Cardiac septum (tissue), 1 donor: ENCODE measurements at regions not wholly inside any gene's neighbourhood (a gene's known extent, or its start where the extent isn't known, plus 50 kb on each side); places are given as distances from the start of the nearest gene placed in this dataset.

Experiments used
- DNase-seq: peaks from one replicate; pipeline ENCODE4 v3.0.0-alpha.2; 2020; ENCODE audit warnings: low spot score
- intact Hi-C: fragments of 100-400 bp; cut with DNase I; formaldehyde crosslinking; loops from one replicate; pipeline ENCODE4 v1.14.0; 2022
- donor health status: DM: no; HTN: no; CAD: no.

DNA sequence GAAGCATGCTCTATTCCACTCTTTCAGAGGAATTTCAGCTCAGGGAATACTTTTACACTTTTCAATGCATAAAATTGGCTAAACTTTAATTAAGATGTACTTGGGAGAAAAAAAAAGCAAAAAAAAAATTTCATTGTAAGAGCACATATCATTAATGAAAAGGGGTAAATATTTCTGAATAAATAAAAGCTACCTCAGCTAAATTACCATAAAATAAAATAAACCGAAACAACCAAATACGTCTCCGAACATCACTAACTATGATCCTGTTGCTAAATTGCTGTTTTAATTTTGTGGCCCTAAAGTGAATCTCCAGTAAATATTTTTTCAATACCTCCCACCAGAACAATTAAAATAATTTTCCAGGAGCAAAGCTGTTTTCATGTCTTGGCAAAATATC lies 203.7 kb upstream of the KCNJ16 start:
- intact Hi-C loops: no loop called here
- DNase-seq: no peak

DNA sequence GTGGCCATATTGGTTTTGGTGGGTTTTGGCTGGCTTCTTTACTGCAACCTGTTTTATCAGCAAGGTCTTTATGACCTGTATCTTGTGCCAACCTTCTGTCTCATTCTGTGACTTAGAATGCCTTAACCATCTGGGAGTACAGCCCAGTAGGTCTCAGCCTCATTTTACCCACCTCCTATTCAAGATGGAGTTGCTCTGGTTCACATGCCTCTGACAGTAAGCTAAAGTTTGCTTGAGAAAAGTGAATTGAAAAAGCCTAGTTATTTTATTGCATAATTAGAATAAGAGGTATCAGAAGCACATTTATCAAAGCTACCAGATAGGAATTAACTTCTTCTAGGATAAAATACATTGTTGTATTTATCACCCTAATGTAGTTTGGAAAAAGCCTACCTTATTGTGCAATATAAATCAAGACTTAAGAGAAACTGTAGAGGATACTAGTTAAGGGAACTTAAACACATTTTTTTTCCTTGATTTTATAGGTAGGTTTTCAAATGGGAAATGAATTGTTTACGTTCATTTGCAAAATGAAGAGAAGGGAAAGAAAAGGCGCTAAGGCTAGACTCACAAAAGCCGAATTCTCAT lies 202.3 kb upstream of the KCNJ16 start:
- DNase-seq: no peak
- intact Hi-C loops: no loop called here

DNA sequence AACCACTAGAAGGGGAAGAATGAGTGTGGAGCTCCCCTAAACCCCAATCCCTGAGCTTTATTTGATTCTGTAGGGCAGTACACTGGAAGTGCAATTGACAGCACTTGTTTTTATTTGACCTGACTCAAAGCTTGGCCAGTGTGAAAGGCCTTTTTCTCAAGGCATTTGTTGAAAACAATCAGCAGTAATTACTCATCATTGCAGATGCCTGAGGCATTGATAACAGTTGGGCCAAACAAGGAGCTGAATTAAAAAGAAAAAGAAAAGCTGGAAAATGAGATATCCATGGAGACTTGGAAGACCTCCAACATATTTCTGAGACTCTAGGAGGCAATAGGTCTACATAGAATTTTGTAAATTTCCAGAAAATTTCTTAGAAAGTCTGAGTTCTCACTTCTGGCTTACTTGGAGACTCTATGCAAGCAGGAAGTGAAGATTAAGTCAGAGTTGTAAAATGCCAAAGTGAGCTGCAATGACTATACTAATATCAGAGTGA lies 200.8 kb upstream of the KCNJ16 start:
- intact Hi-C loops: no loop called here
- no peak for DNase-seq

DNA sequence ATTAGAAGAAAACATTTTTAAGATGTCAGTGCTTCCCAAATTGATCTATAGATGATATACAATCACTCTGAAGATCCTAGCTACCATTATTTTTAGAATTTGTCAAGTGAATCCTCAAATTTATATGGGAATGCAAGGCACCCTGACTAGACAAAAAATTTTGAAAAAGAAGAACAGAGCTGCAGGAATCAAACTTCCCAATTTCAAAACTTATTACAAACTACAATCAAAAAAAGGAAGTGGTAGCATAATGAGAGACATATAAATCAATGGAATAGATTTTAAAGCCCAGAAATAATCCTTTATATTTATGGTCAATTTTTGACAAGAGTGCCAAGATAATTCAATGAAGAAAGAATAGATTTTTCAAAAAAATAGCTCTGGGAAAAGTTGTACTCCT lies 198.3 kb upstream of the KCNJ16 start:
- intact Hi-C loops: no loop called here
- DNase-seq: no peak

DNA sequence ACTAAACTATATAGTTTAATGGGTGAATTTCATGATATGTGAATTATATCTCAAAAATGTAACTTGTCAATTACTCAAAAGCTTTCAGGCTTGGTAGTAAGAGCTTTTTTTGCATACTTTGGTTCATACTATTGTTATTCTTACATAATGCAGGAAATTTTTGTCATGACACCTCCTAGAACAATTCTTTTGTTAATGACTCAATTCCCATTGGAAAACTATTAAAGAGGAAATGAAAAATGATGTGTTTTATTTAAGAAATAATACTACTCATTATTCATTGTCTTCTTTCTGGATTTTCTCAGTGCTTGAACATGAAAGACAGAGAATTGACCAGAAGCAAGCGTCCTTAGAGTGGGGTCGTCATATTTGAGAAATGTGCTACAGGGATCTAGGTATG lies 196.4 kb upstream of the KCNJ16 start:
- intact Hi-C loops: no loop called here
- DNase-seq: no peak

DNA sequence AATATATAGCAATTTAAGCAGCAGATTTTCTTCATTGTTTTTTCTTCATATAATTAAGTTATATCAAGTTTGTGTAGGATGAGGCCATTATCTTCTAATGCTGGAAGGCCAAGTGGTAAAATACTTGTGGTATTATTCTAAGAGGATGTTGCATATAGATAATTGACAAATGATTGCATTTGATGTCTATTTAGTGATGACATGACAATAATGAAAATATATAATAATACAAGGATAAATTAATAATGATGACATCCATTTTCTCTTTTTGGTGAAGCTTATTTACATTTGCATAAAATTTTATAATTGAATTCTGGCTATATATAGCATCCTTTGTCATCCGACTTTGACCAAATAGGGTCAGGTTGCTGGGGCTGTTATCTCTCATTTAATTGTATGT lies 195.4 kb upstream of the KCNJ16 start:
- intact Hi-C loops: no loop called here
- no peak for DNase-seq

DNA sequence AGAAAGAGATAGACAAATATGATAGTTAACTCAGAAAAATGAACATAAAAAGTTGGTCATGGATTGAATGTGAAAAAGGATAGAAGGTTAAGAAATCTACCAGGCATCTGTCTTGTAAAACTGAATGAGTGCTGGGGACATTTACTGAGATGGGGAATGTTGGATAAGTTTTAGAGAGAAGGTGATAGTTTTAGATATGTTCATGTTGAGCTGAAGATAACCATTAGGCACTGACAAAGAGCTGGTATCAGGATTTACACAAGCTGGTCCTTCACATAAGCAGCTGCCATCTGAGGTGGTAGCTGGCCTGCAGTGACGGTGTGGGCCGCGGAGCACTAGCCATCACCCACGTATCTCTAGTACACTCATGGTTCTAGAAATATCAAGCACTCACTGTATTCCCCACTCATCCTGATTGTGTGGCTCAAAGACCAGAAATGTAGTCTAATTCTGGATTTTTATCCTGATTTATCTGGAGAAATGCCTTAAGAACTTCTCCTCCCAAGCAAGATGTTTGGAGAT lies 194.4 kb upstream of the KCNJ16 start:
- intact Hi-C loops: no loop called here
- no peak for DNase-seq

DNA sequence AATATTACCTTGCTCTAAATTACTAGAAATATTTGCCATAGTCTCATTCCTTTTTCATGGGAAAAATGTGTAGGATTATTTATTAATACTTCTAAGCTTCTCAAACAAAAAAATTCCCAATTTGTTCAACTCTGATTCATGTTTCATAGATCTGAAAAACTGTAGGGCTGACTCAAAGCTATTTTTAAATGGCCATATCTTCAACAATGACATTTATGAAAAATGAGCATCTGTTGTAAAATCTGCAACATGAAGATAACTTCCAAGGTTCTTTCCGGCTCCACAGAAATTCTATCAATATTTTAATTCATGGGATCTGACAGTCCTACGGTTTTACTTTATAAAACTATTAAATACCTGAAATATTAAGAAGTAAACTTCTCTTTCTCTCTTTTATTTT lies 192.7 kb upstream of the KCNJ16 start:
- intact Hi-C loops: no loop called here

DNA sequence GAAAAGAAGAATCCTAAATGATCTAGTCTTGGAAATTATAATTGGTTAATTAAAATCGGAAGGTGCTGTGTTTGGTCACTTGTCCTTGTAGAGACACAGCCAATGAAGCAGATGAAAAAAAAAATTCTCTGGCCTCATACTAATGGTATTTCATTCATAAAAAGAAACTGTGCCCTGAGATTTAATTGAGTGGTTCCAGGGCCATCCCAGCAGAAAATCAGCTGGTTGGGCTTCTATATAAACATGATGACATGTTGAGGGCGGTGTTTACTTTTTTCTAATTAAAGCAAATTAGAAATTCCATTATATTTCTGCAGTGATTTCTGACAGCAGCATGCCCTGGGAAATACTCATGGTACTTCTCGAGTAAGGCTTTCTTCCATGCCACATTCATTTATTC lies 191.9 kb upstream of the KCNJ16 start:
- intact Hi-C loops: no loop called here
- no peak for DNase-seq

More for the DNA sequence above, 192.7 kb upstream of the KCNJ16 start:
- no peak for DNase-seq

DNA sequence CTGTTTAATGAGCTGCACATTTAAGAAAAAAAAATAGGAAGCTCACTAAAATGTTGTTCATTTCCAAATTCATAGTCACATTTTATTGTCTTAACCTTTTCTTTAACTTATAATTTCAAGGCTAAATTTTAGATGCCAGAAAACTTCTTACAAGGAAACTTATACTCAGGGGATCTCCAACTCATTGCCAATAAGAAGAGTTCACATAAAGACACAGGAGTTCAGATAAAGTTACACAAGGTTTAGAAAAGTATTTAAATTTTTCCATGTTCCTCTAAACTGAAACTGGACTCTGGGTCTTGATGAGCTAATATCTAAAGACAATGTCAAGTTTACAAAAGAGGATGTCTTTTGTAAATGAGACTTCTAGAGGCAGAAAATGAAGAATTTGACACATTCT lies 190.7 kb upstream of the KCNJ16 start:
- intact Hi-C loops: no loop called here

DNA sequence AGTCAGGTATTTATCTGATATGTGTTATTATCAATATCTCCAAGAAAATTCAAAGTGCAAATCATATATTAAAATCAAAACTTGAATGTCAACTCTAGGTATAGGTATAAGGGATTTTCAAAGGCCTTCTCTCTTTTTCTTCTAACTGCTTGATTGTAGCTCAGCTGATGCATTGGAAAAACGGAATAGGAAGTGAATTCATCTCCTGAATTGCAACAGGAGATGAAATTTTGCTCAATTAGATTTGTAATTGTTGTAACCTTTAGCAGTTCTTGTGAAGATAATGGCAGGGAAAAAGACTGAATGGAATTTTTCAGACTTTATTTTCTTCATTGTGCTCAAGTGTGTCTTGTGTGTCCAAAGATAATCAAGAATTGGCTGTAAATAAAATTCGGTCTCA lies 190.2 kb upstream of the KCNJ16 start:
- DNase-seq: no peak
- intact Hi-C loops: no loop called here

More for the DNA sequence above, 190.7 kb upstream of the KCNJ16 start:
- DNase-seq: no peak

DNA sequence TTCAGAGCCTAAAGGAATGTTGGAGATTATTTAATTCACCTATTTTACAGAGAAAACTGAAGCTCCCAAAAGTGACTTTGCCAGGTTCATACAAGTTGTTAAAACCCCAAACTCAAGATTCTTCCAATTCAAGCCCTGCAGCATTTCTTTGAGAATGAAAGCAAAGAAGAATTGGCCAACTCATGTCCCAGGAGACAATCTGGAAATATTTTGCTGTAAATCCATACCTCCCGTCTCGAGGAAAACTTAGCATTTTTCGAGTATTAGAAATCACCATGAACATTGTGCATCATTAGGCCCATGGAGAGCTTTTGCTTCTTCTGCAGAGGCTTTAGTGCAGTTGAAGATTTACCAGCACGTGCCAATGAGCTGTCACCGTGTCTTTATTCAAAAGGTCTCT lies 176.4 kb upstream of the KCNJ16 start:
- DNase-seq: no peak
- intact Hi-C loops: no loop called here

DNA sequence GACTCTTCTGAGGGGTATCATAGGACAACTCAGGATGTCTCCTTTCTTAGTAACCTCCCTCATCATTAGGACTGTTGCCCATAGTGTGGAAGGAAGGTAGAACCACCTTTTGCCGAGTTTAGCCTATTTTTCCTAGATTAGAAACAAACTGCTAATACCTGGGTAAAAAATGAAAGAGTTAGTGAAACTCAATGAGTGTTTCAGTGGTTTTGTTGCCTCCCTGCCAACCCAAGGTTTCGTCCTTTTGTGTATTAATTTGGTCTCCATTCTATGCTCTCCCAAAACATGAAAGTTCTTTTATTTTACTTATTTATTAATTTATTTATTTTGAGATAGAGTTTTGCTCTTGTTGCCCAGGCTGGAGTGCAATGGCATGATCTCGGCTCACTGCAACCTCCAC lies 174.9 kb upstream of the KCNJ16 start:
- DNase-seq: no peak
- intact Hi-C loops: no loop called here

DNA sequence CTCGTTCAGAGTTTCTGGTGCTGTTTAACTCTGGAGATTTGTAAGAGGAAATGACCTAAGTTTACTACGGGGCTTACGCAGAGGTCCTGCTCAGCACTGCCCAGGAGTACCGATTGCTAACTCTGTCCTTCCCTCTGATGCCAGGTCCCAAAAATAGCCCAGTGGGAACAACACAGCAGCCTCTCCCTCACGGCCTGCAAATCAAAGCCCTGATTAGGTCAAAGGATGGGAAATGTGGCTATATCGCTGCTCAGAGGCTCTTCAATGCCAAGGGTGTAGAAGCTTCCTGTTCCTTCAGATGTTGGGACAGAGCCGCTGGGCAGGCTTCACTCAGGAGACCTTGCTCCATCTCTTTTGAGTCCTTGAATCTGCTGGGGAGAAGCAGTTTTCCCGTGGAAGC lies 174.2 kb upstream of the KCNJ16 start:
- DNase-seq: no peak
- intact Hi-C loops: no loop called here

DNA sequence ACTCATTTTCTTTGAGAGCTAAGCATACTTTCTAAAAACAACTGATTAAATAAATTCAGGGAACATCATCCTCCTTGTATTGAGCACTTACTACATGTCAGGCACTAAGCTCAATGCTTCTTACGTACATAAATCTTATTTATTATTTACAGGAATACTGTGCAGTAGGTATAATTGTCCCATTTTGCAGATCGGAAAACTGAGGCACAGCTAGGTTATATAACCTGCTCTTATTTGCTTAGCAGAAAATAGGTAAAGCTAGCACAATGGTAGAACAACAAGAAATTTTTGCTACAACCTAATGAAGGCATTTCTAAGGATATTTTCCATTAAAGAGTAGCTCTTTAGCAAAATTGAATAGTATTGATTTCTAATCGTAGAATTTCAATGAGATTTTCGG lies 168.7 kb upstream of the KCNJ16 start:
- no peak for DNase-seq
- intact Hi-C loops: no loop called here

DNA sequence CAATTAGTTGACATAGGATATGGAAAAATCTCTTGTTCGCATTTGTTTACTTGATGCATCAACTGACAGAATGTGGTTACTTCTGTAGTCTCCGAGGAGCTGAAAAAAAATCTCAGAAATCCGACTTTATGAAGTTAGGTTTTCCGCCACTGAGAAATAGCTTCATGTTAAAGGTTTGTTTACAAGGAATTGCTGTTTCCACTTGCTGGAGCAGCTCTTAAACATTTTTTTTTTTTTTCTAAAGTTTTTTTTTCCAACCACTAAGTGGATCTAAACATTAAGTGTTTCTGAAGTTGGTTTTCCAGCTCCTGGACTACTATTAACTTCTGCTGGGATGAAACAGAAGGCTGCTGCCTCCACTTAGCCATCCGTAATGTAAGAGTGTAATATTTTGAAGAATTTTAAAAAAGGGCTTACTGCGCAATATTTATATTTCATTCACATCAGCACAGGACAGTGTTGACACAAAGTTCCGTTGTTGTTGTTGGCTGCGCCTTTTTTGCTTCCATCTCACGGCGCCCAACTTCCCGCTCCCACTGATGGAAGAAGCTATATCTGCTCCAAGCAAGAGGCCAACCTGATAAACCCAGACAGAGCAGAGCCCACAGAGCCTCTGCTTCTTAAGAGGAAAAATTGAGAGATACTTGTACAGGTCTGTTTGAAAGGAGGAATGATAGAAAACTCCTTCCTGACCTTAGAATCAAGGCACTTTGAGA lies 167.7 kb upstream of the KCNJ16 start:
- intact Hi-C loops: no loop called here
- no peak for DNase-seq

DNA sequence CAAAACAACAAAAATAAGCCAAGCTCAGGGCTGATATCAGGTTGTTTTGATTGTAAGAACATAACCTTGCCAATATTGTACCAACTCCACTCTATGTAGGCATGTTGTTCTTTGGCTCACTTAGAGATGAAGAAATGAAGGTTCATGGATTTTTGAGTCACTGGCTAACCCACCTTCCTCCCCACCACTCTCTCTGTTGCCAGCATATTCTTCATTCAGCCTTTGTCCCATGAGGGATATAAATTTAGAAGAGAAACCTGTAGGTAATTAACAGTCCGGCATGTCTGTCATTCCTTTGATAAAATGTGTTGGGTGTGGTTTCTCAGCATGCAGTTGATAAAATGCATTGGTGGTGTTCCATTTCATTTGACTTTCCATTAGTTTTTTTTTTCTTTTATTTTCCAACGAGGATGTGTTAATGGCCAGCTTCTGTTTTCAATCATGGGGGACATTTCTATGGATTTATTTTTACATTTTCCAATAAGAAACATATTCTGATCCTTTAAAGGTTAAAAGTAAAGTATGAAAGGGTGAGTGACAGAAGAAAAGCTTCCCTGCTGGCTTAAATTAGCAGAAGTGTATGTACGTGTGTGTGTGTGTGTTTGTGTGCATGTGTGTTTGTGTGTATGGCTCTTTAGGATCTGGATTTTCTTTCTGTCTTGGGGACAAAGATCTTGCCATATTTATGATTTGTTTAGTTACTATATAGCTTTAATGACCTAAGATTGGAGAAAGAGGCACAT lies 166.2 kb upstream of the KCNJ16 start:
- DNase-seq: no peak
- intact Hi-C loops: no loop called here

DNA sequence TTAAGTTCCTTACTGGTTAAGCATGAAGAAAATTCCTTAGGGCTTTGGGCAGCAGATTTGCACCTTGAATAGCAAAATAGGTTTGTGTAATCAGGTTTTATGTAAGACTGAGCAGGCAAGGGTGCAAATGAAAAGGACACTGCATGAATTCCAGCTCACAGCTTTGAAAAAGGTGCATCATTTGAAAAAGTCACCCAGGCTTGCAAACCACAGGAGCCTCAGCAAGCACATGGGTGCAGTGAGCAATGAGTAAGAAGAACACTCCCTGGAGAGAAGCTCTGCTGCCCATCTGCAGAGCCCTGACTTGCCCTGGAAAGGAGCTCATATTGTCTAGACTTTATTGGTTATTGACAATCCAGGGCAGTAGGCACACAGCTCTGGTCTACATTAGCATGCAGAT lies 165.6 kb upstream of the KCNJ16 start:
- intact Hi-C loops: no loop called here
- no peak for DNase-seq

DNA sequence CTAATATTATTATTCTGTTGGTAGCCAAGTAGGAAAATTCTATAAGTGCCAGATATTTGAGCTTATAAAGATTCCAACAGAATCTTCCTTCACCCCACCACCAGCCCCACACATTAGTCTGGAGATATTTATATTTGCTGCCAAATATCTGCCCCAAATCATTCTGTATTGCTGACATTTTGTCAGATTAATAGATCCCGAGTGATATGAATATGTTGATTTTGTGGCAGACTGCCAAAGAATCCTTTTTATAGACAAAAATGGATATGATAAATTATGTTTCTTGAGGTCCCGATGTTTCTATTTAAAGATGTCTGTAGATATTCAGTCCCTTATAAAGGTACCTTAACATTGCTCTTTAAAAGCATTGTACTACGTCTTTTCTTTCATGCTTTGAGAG lies 162.2 kb upstream of the KCNJ16 start:
- intact Hi-C loops: no loop called here
- DNase-seq: no peak

DNA sequence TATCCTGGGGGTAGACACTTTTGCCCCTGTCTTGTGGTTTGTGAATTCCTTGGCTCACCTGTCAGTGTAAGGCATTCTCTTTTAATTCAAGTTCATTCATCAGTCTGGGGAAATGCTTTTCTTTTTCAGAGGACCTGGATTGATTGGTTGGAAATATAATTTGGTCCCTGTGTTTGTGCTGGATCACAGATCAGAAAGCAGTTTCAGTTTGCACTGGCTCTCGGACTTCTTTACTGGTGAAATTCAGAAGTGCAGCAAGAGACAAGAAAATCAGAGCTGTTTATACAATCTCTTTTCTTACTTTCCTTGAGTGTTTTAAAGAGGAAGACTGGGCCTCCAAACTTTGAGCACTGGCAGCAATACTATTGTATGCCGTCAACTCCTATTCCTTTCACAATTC lies 161.8 kb upstream of the KCNJ16 start:
- DNase-seq: no peak
- intact Hi-C loops: no loop called here

DNA sequence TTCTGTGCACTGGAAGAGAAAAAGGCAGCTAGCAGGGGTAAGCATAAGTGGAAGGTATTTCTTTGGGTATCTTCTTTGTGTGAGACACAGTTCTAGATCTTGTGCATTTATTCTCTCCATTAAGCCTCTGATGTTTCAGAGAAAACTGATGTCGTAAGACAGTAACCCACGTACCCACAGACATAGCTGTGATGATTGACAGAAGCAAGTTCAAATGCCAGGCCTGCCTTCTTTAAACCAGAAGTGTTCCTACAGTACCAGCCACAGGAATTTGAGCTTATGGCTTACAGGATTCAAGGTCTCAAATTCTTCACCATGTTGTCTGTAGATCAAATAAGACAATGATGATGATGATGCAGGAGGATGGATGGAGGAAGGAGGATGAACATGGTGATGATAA lies 161.4 kb upstream of the KCNJ16 start:
- DNase-seq: no peak
- intact Hi-C loops: no loop called here
